GM21526 (cell line): ENCODE measurements at regions not wholly inside any gene's neighbourhood (a gene's known extent, or its start where the extent isn't known, plus 50 kb on each side); places are given as distances from the start of the nearest gene placed in this dataset.

Source experiments
- ATAC-seq: cut with Tn5 transposase; IDR thresholded peaks from one replicate; pipeline ENCODE4 v1.9.1; 2021; ENCODE audit warnings: moderate library complexity; ENCODE audit not compliant: unreplicated experiment, low FRiP score

GRCh38 chr3:90007778-90008499, 900.5 kb downstream of the EPHA3 start:
- ATAC-seq: no peak

GRCh38 chr3:90010341-90010740, 902.9 kb downstream of the EPHA3 start:
- ATAC-seq: no peak

GRCh38 chr3:90011131-90011530, 903.7 kb downstream of the EPHA3 start:
- ATAC-seq: no peak

- no peak for ATAC-seq
Observed at GRCh38 chr3:90011596-90011995, 904.2 kb downstream of the EPHA3 start.

GRCh38 chr3:90011996-90012395, 904.6 kb downstream of the EPHA3 start:
- ATAC-seq: no peak

- no peak for ATAC-seq
Observed at GRCh38 chr3:90015688-90016356, 908.4 kb downstream of the EPHA3 start.

GRCh38 chr3:90016555-90016954, 909.1 kb downstream of the EPHA3 start:
- no peak for ATAC-seq

GRCh38 chr3:90018779-90019178, 911.4 kb downstream of the EPHA3 start:
- no peak for ATAC-seq

- ATAC-seq: no peak
Observed at GRCh38 chr3:90025019-90025418, 917.6 kb downstream of the EPHA3 start.

GRCh38 chr3:90026406-90026805, 919.0 kb downstream of the EPHA3 start:
- no peak for ATAC-seq

GRCh38 chr3:90031121-90031520, 923.7 kb downstream of the EPHA3 start:
- ATAC-seq: no peak

- ATAC-seq: no peak
Observed at GRCh38 chr3:90032980-90033641, 925.7 kb downstream of the EPHA3 start.

GRCh38 chr3:90034038-90034437, 926.6 kb downstream of the EPHA3 start:
- ATAC-seq: no peak

- no peak for ATAC-seq
Observed at GRCh38 chr3:90035643-90036042, 928.2 kb downstream of the EPHA3 start.

- ATAC-seq: no peak
Observed at GRCh38 chr3:90036939-90037469, 929.6 kb downstream of the EPHA3 start.

- ATAC-seq: no peak
Observed at GRCh38 chr3:90039994-90040393, 932.6 kb downstream of the EPHA3 start.

- ATAC-seq: no peak
Observed at GRCh38 chr3:90040554-90040953, 933.1 kb downstream of the EPHA3 start.

- ATAC-seq: no peak
Observed at GRCh38 chr3:90041995-90042394, 934.6 kb downstream of the EPHA3 start.

- no peak for ATAC-seq
Observed at GRCh38 chr3:90043287-90043686, 935.9 kb downstream of the EPHA3 start.

GRCh38 chr3:90044084-90044816, 936.8 kb downstream of the EPHA3 start:
- no peak for ATAC-seq

- ATAC-seq: no peak
Observed at GRCh38 chr3:90052425-90052950, 945.1 kb downstream of the EPHA3 start.
